ENCODE measurements at regions not wholly inside any gene's neighbourhood (a gene's known extent, or its start where the extent isn't known, plus 50 kb on each side); places are given as distances from the start of the nearest gene placed in this dataset.
"Not testable (repeated sequence)": the region's sequence is repeated elsewhere in the genome, so short reads cannot be mapped to it uniquely, and the experiment has no call there.

GRCh38 chr17:28247671-28248555, 71.1 kb upstream of the TMEM97 start:
- DNase-seq (ENCODE audit: low read depth) = no peak

GRCh38 chr17:28249706-28250105, 69.3 kb upstream of the TMEM97 start:
- no peak for DNase-seq (ENCODE audit: low read depth)

GRCh38 chr17:28252436-28252835, 66.6 kb upstream of the TMEM97 start:
- peak; percentile 56 for DNase-seq (ENCODE audit: low read depth)

- no peak for DNase-seq (ENCODE audit: low read depth)
Measured at GRCh38 chr17:28253663-28254062, 65.3 kb upstream of the TMEM97 start.

GRCh38 chr17:28255616-28256015, 63.4 kb upstream of the TMEM97 start:
- no peak for DNase-seq (ENCODE audit: low read depth)

- DNase-seq (ENCODE audit: low read depth) = no peak
Measured at GRCh38 chr17:28256370-28256769, 62.6 kb upstream of the TMEM97 start.

- DNase-seq (ENCODE audit: low read depth) = no peak
Measured at GRCh38 chr17:28256881-28257280, 62.1 kb upstream of the TMEM97 start.

- DNase-seq (ENCODE audit: low read depth) = no peak
Measured at GRCh38 chr17:28258347-28258887, 60.6 kb upstream of the TMEM97 start.

- no peak for DNase-seq (ENCODE audit: low read depth)
Measured at GRCh38 chr17:28261219-28261618, 57.8 kb upstream of the TMEM97 start.

GRCh38 chr17:28262123-28262745, 56.8 kb upstream of the TMEM97 start:
- not testable (repeated sequence) for DNase-seq (ENCODE audit: low read depth)

GRCh38 chr17:28264902-28265548, 54.0 kb upstream of the TMEM97 start:
- DNase-seq (ENCODE audit: low read depth) = not testable (repeated sequence)

- not testable (repeated sequence) for DNase-seq (ENCODE audit: low read depth)
Measured at GRCh38 chr17:28265856-28266546, 53.0 kb upstream of the TMEM97 start.

- not testable (repeated sequence) for DNase-seq (ENCODE audit: low read depth)
Measured at GRCh38 chr17:28266547-28266920, 52.5 kb upstream of the TMEM97 start.

- not testable (repeated sequence) for DNase-seq (ENCODE audit: low read depth)
Measured at GRCh38 chr17:28266926-28267719, 51.9 kb upstream of the TMEM97 start.

GRCh38 chr17:28267720-28268609, 51.0 kb upstream of the TMEM97 start:
- DNase-seq (ENCODE audit: low read depth) = no peak

GRCh38 chr17:28268610-28269313, 50.2 kb upstream of the TMEM97 start:
- no peak for DNase-seq (ENCODE audit: low read depth)
